Esophagus muscularis mucosa (tissue), 4 donors: ENCODE measurements at regions not wholly inside any gene's neighbourhood (a gene's known extent, or its start where the extent isn't known, plus 50 kb on each side); places are given as distances from the start of the nearest gene placed in this dataset.

ENCODE experiments used
- CTCF ChIP-seq, 3 experiments: fragments of 200-600 bp in 2 of 3; fragments of 450-650 bp in 1 of 3; sonication (generic) in 2 of 3; IDR thresholded peaks; one replicate each; pipeline ENCODE4 v1.5.1; 2017 to 2019; ENCODE audit warnings: antibody characterized with exemption in 3 of 3, mild to moderate bottlenecking in 2 of 3, moderate library complexity in 1 of 3
- EP300 ChIP-seq: sonication (generic); formaldehyde crosslinking; IDR thresholded peaks from one replicate; pipeline ENCODE4 v1.6.1; 2017; ENCODE audit warnings: antibody characterized with exemption
- POLR2A ChIP-seq: fragments of 450-650 bp; IDR thresholded peaks from one replicate; pipeline ENCODE4 v1.6.1; 2017; ENCODE audit warnings: antibody characterized with exemption, moderate library complexity, mild to moderate bottlenecking, low read depth

- TF ChIP-seq CTCF (IDR thresholded peaks at IDR 0.05) (no peak), POLR2A (no peak), EP300 (no peak)
Observed at GRCh38 chr6:139521338-139521737, 146.9 kb upstream of the CITED2 start.
